IMR-90 (cell line): ENCODE measurements at regions not wholly inside any gene's neighbourhood (a gene's known extent, or its start where the extent isn't known, plus 50 kb on each side); places are given as distances from the start of the nearest gene placed in this dataset.

Experiments used
- ATAC-seq: fragments of 200-7000 bp; cut with Tn5 transposase; 2 replicates; pipeline ENCODE4 v1.9.1; 2020; ENCODE audit warnings: low read depth, mild to moderate bottlenecking, moderate library complexity
- BruUV-seq: library from RNA; stranded (reverse); fragments of 400-500 nt; replicated peaks from 2 replicates; lab custom pipeline; 2021; lab: Mats Ljungman, UMichigan
- CTCF ChIA-PET: fragments of 300-600 bp; formaldehyde crosslinking; extraction: SDS; loops from one replicate; lab custom pipeline; 2021; ENCODE audit warnings: antibody characterized with exemption; lab: Yijun Ruan, JAX
- POLR2A ChIA-PET: fragments of 300-600 bp; sonication (Branson Sonifier 250); formaldehyde crosslinking; loops from one replicate; lab custom pipeline; 2022; ENCODE audit warnings: antibody characterized with exemption; ENCODE audit not compliant: unreplicated experiment; lab: Charles Lee
- DNase-seq: peaks from one replicate; pipeline ENCODE4 v3.0.0; 2013
- H2AFZ ChIP-seq: replicated peaks from 2 replicates; pipeline ENCODE3; 2013; ENCODE audit warnings: low read length, mild to moderate bottlenecking; ENCODE audit not compliant: poor library complexity
- H2AK5ac ChIP-seq: 2 replicates; pipeline ENCODE4 v1.6.1; 2013; ENCODE audit warnings: low read depth, low read length, inconsistent platforms
- H2AK9ac ChIP-seq: replicated peaks from 2 replicates; pipeline ENCODE3; 2013; ENCODE audit warnings: mild to moderate bottlenecking, low read depth, low read length, moderate library complexity; ENCODE audit not compliant: poor library complexity
- H2BK120ac ChIP-seq: 2 replicates; pipeline ENCODE4 v1.6.1; 2013; ENCODE audit warnings: low read depth, low read length, inconsistent platforms
- H2BK15ac ChIP-seq: 3 replicates; pipeline ENCODE4 v1.6.1; 2013; ENCODE audit warnings: low read depth, low read length, inconsistent platforms
- H2BK20ac ChIP-seq: 2 replicates; pipeline ENCODE4 v1.6.1; 2013; ENCODE audit warnings: low read depth, mild to moderate bottlenecking, inconsistent platforms, low read length, moderate library complexity
- H2BK5ac ChIP-seq: 2 replicates; pipeline ENCODE4 v1.6.1; 2013; ENCODE audit warnings: mild to moderate bottlenecking, low read depth, low read length, inconsistent platforms; ENCODE audit not compliant: poor library complexity, severe bottlenecking
- H3K14ac ChIP-seq: replicated peaks from 2 replicates; pipeline ENCODE4 v1.6.1; 2013; ENCODE audit warnings: low read depth, low read length, inconsistent platforms
- H3K18ac ChIP-seq: 2 replicates; pipeline ENCODE4 v1.6.1; 2013; ENCODE audit warnings: low read depth, low read length, control low read depth
- H3K23ac ChIP-seq: 2 replicates; pipeline ENCODE4 v1.6.1; 2013; ENCODE audit warnings: low read depth, low read length, inconsistent platforms
- H3K27ac ChIP-seq: 2 replicates; pipeline ENCODE4 v1.5.1; 2013; ENCODE audit warnings: mild to moderate bottlenecking, control low read depth, low read length; ENCODE audit not compliant: insufficient read depth
- H3K27me3 ChIP-seq: 2 replicates; pipeline ENCODE4 v1.6.1; 2013; ENCODE audit warnings: low read length; ENCODE audit not compliant: control insufficient read depth, insufficient read depth
- H3K36me3 ChIP-seq: 2 replicates; pipeline ENCODE4 v1.6.1; 2013; ENCODE audit warnings: low read length, mixed read lengths; ENCODE audit not compliant: control insufficient read depth, insufficient read depth
- H3K4ac ChIP-seq: 2 replicates; pipeline ENCODE4 v1.6.1; 2013; ENCODE audit warnings: low read depth, low read length, inconsistent platforms
- H3K4me1 ChIP-seq: 2 replicates; pipeline ENCODE4 v1.6.1; 2013; ENCODE audit warnings: low read length, mixed read lengths; ENCODE audit not compliant: control insufficient read depth, insufficient read depth
- H3K4me2 ChIP-seq: 2 replicates; pipeline ENCODE4 v1.6.1; 2013; ENCODE audit warnings: low read depth, mild to moderate bottlenecking, control low read depth, low read length, moderate library complexity
- H3K4me3 ChIP-seq: 2 replicates; pipeline ENCODE4 v1.5.1; 2013; ENCODE audit warnings: low read depth, mild to moderate bottlenecking, control low read depth, low read length, moderate library complexity; ENCODE audit not compliant: insufficient read depth
- H3K56ac ChIP-seq: 2 replicates; pipeline ENCODE4 v1.6.1; 2013; ENCODE audit warnings: low read length, inconsistent platforms; ENCODE audit not compliant: insufficient read depth; ENCODE audit errors: extremely low read depth
- H3K79me1 ChIP-seq, 2 experiments: 2 replicates each; pipeline ENCODE4 v1.6.1; 2013; ENCODE audit warnings: low read length in 2 of 2, inconsistent platforms in 1 of 2, low read depth in 1 of 2
- H3K9ac ChIP-seq: 2 replicates; pipeline ENCODE4 v1.6.1; 2013; ENCODE audit warnings: low read depth, low read length, control low read depth
- H3K9me1 ChIP-seq: 2 replicates; pipeline ENCODE4 v1.6.1; 2013; ENCODE audit warnings: low read length, inconsistent platforms; ENCODE audit not compliant: insufficient read depth
- H3K9me3 ChIP-seq: 2 replicates; pipeline ENCODE4 v1.6.1; 2013; ENCODE audit warnings: low read length; ENCODE audit not compliant: control insufficient read depth, insufficient read depth
- H4K20me1 ChIP-seq: 2 replicates; pipeline ENCODE4 v1.6.1; 2013; ENCODE audit warnings: low read length, inconsistent platforms; ENCODE audit not compliant: insufficient read depth
- H4K5ac ChIP-seq: 2 replicates; pipeline ENCODE4 v1.6.1; 2013; ENCODE audit warnings: mild to moderate bottlenecking, low read depth, low read length, control low read depth
- H4K8ac ChIP-seq, 2 experiments: 2 replicates each; pipeline ENCODE4 v1.6.1; 2013; ENCODE audit warnings: low read depth in 2 of 2, low read length in 2 of 2, control low read depth in 1 of 2, inconsistent platforms in 1 of 2
- H4K91ac ChIP-seq: 2 replicates; pipeline ENCODE4 v1.6.1; 2013; ENCODE audit warnings: low read depth, low read length, inconsistent platforms; ENCODE audit not compliant: insufficient read depth
- BHLHE40 ChIP-seq: fragments of 150-350 bp; IDR thresholded peaks from 2 replicates; pipeline ENCODE4 v1.6.1; 2016; ENCODE audit warnings: mild to moderate bottlenecking, low read depth, low read length
- CEBPB ChIP-seq: IDR thresholded peaks from 2 replicates; pipeline ENCODE4 v1.6.1; 2012; ENCODE audit warnings: low read depth, low read length, improper control_type of control experiment
- CHD1 ChIP-seq: IDR thresholded peaks from 2 replicates; pipeline ENCODE4 v1.6.1; 2012; ENCODE audit warnings: low read depth, low read length, improper control_type of control experiment
- CTCF ChIP-seq: conservative IDR thresholded peaks from 2 replicates; pipeline ENCODE4 v1.5.1; 2012; ENCODE audit warnings: mild to moderate bottlenecking, low read depth, low read length, improper control_type of control experiment
- ELK1 ChIP-seq: fragments of 150-350 bp; IDR thresholded peaks from 2 replicates; pipeline ENCODE4 v1.6.1; 2016; ENCODE audit warnings: low read depth, mild to moderate bottlenecking, low read length, moderate library complexity, borderline replicate concordance
- FOS ChIP-seq: fragments of 150-350 bp; IDR thresholded peaks from 2 replicates; pipeline ENCODE4 v1.6.1; 2016; ENCODE audit warnings: low read depth, low read length
- MAFK ChIP-seq: IDR thresholded peaks from 2 replicates; pipeline ENCODE4 v1.6.1; 2012; ENCODE audit warnings: low read depth, low read length, improper control_type of control experiment
- MXI1 ChIP-seq: IDR thresholded peaks from 2 replicates; pipeline ENCODE4 v1.6.1; 2012; ENCODE audit warnings: low read depth, mild to moderate bottlenecking, low read length, moderate library complexity, borderline replicate concordance
- NFE2L2 ChIP-seq: fragments of 150-350 bp; IDR thresholded peaks from 2 replicates; pipeline ENCODE4 v1.6.1; 2016; ENCODE audit warnings: low read depth, mild to moderate bottlenecking, low read length
- POLR2A ChIP-seq: IDR thresholded peaks from 2 replicates; pipeline ENCODE4 v1.6.1; 2012; ENCODE audit warnings: mild to moderate bottlenecking, low read depth, low read length
- RAD21 ChIP-seq: IDR thresholded peaks from 2 replicates; pipeline ENCODE4 v1.6.1; 2012; ENCODE audit warnings: low read length, improper control_type of control experiment
- RCOR1 ChIP-seq: IDR thresholded peaks from 2 replicates; pipeline ENCODE4 v1.6.1; 2012; ENCODE audit warnings: mild to moderate bottlenecking, low read length, improper control_type of control experiment; ENCODE audit not compliant: insufficient replicate concordance
- RFX5 ChIP-seq: IDR thresholded peaks from 2 replicates; pipeline ENCODE4 v1.8.0; 2012; ENCODE audit warnings: low read depth, mild to moderate bottlenecking, low read length, moderate library complexity
- SMC3 ChIP-seq: fragments of 150-350 bp; IDR thresholded peaks from 2 replicates; pipeline ENCODE4 v1.6.1; 2016; ENCODE audit warnings: low read depth, mild to moderate bottlenecking, antibody characterized with exemption, low read length, moderate library complexity
- USF2 ChIP-seq: fragments of 150-350 bp; IDR thresholded peaks from 2 replicates; pipeline ENCODE4 v1.6.1; 2017; ENCODE audit warnings: mild to moderate bottlenecking, antibody characterized with exemption, low read length, low read depth
- WGBS, 2 experiments: methylation state at CpG; one replicate each; pipeline versions ENCODE4 v1.1.5 to v1.1.7; 2013; ENCODE audit warnings: missing lambda C conversion rate in 2 of 2; ENCODE audit not compliant: insufficient read length in 1 of 2; ENCODE audit errors: extremely low coverage in 2 of 2; 5-methylcytosine and 5-hydroxymethylcytosine counted together
- dilution Hi-C: fragments of 300-500 bp; cut with HindIII; formaldehyde crosslinking; loops from one replicate; pipeline ENCODE4 v1.14.3; 2018; ENCODE audit warnings: low sequenced_read_pairs; ENCODE audit not compliant: unreplicated experiment
- in situ Hi-C: fragments of 300-500 bp; cut with MboI; formaldehyde crosslinking; loops from 3 replicates; pipeline ENCODE4 v1.14.3; 2019; ENCODE audit warnings: low sequenced_read_pairs, inconsistent platforms, mixed read lengths
- intact Hi-C: fragments of 100-400 bp; cut with micrococcal nuclease; formaldehyde crosslinking; loops from 2 replicates; pipeline ENCODE4 v1.10.0; 2022

- Histone ChIP-seq H4K91ac (no peak overlapping the region), H3K79me1 (no peaks in the 10 kb centered on the region), H2BK120ac (no peak overlapping the region), H3K4me1 (no peaks in the 10 kb centered on the region), H3K9me1 (no peaks in the 10 kb centered on the region), H3K9me3 (peaks cover 8% of the 10 kb centered on the region), H3K18ac (no peak overlapping the region), H2BK20ac (no peak overlapping the region), H2AFZ (no peak overlapping the region), H4K5ac (no peak overlapping the region), H3K56ac (no peak overlapping the region), H3K4me3 (no peak overlapping the region), H2BK15ac (no peak overlapping the region), H3K14ac (no peak overlapping the region), H2AK5ac (no peak overlapping the region), H4K20me1 (no peaks in the 10 kb centered on the region), H2AK9ac (no peak overlapping the region), H3K36me3 (no peaks in the 10 kb centered on the region), H3K9ac (no peak overlapping the region), H3K27ac (no peak overlapping the region), H2BK5ac (no peak overlapping the region), H4K8ac (no peak overlapping the region), H3K27me3 (no peaks in the 10 kb centered on the region), H3K23ac (no peak overlapping the region), H3K4me2 (no peak overlapping the region), H3K4ac (no peak overlapping the region)
- no peak for ATAC-seq
- intact Hi-C loops = no loop called here
- BruUV-seq = no TSS peak
- in situ Hi-C loops = no loop called here
- dilution Hi-C loops = no loop called here
- no peak for DNase-seq
- POLR2A ChIA-PET = no interaction called here
- no CpG with 5 or more reads among the region's 6 CpGs for WGBS, 2 experiments
- CTCF ChIA-PET = no interaction called here
- no peak for TF ChIP-seq MXI1
- no peak for TF ChIP-seq RFX5
- no peak for TF ChIP-seq RCOR1
- TF ChIP-seq USF2 = no peak
- no peak for TF ChIP-seq BHLHE40
- TF ChIP-seq FOS = no peak
- TF ChIP-seq RAD21 = no peak
- no peak for TF ChIP-seq CEBPB
- TF ChIP-seq POLR2A = no peak
- TF ChIP-seq MAFK = no peak
- no peak for TF ChIP-seq SMC3
- TF ChIP-seq NFE2L2 = no peak
- TF ChIP-seq ELK1 = no peak
- no peak for TF ChIP-seq CTCF
- TF ChIP-seq CHD1 = no peak
Measured at GRCh38 chr18:4547126-4547525, 92.0 kb upstream of the DLGAP1 start.
